Activated naive CD8-positive, alpha-beta T cell treated with anti-CD3 and anti-CD28 coated beads for 36 hours (primary cell): ENCODE measurements at regions not wholly inside any gene's neighbourhood (a gene's known extent, or its start where the extent isn't known, plus 50 kb on each side); places are given as distances from the start of the nearest gene placed in this dataset.

Experiments
- DNase-seq: peaks from one replicate; pipeline ENCODE4 v3.0.0; 2021
- H3K27ac Mint-ChIP-seq: one replicate; pipeline ENCODE4 v1.8.0; 2022; ENCODE audit warnings: mild to moderate bottlenecking, moderate library complexity, mixed read lengths
- H3K27me3 Mint-ChIP-seq: one replicate; pipeline ENCODE4 v1.8.0; 2022; ENCODE audit warnings: mild to moderate bottlenecking, mixed read lengths
- H3K36me3 Mint-ChIP-seq: one replicate; pipeline ENCODE4 v1.8.0; 2021; ENCODE audit warnings: mild to moderate bottlenecking, mixed read lengths
- H3K4me1 Mint-ChIP-seq: one replicate; pipeline ENCODE4 v1.8.0; 2021; ENCODE audit warnings: mixed read lengths
- H3K4me3 Mint-ChIP-seq: one replicate; pipeline ENCODE4 v1.8.0; 2022; ENCODE audit warnings: mild to moderate bottlenecking, moderate library complexity, mixed read lengths
- H3K9me3 Mint-ChIP-seq: one replicate; pipeline ENCODE4 v1.8.0; 2022; ENCODE audit warnings: mixed read lengths

- Mint-ChIP-seq H3K36me3 (no peaks in the 10 kb centered on the region), H3K4me1 (peaks cover 7% of the 10 kb centered on the region), H3K4me3 (no peak overlapping the region), H3K27ac (no peak overlapping the region), H3K27me3 (peaks cover 13% of the 10 kb centered on the region), H3K9me3 (no peaks in the 10 kb centered on the region)
- DNase-seq = no peak
These were observed 94.9 kb downstream of the PCDH1 start for GRCh38 chr5:141783005-141783946.

GRCh38 chr5:141781910-141782309 lies 96.3 kb downstream of the PCDH1 start:
- H3K4me3 Mint-ChIP-seq = no peak overlapping the region
- H3K27me3 Mint-ChIP-seq = peaks cover 3% of the 10 kb centered on the region
- no peak for DNase-seq

GRCh38 chr5:141780952-141781781 lies 97.0 kb downstream of the PCDH1 start:
- Mint-ChIP-seq H3K4me1 (peaks cover 7% of the 10 kb centered on the region), H3K36me3 (no peaks in the 10 kb centered on the region), H3K27ac (no peak overlapping the region), H3K4me3 (no peak overlapping the region), H3K9me3 (no peaks in the 10 kb centered on the region), H3K27me3 (peaks cover 3% of the 10 kb centered on the region)
- DNase-seq = no peak

More at GRCh38 chr5:141781910-141782309, 96.3 kb downstream of the PCDH1 start:
- Mint-ChIP-seq H3K36me3 (no peaks in the 10 kb centered on the region), H3K27ac (no peak overlapping the region), H3K9me3 (no peaks in the 10 kb centered on the region), H3K4me1 (peaks cover 7% of the 10 kb centered on the region)

GRCh38 chr5:141780240-141780951 lies 97.8 kb downstream of the PCDH1 start:
- no peak overlapping the region for H3K4me3 Mint-ChIP-seq
- H3K36me3 Mint-ChIP-seq = no peaks in the 10 kb centered on the region
- no peak overlapping the region for H3K27ac Mint-ChIP-seq
- DNase-seq = no peak
- H3K27me3 Mint-ChIP-seq = peaks cover 3% of the 10 kb centered on the region
- H3K4me1 Mint-ChIP-seq = peaks cover 7% of the 10 kb centered on the region
- no peaks in the 10 kb centered on the region for H3K9me3 Mint-ChIP-seq

GRCh38 chr5:141779503-141779973 lies 97.5 kb upstream of the ARAP3 start:
- DNase-seq = peak; percentile 14
- Mint-ChIP-seq H3K4me3 (no peak overlapping the region), H3K36me3 (no peaks in the 10 kb centered on the region), H3K27me3 (peaks cover 3% of the 10 kb centered on the region), H3K4me1 (peaks cover 7% of the 10 kb centered on the region), H3K9me3 (no peaks in the 10 kb centered on the region), H3K27ac (no peak overlapping the region)

GRCh38 chr5:141778683-141779082 lies 96.7 kb upstream of the ARAP3 start:
- Mint-ChIP-seq H3K4me1 (peaks cover 7% of the 10 kb centered on the region), H3K9me3 (no peaks in the 10 kb centered on the region), H3K27me3 (peaks cover 3% of the 10 kb centered on the region), H3K36me3 (no peaks in the 10 kb centered on the region), H3K4me3 (no peak overlapping the region), H3K27ac (no peak overlapping the region)
- DNase-seq = no peak

- peaks cover 3% of the 10 kb centered on the region for H3K27me3 Mint-ChIP-seq
- H3K36me3 Mint-ChIP-seq = no peaks in the 10 kb centered on the region
- DNase-seq = no peak
- peak overlapping the region; percentile 18 for H3K27ac Mint-ChIP-seq
- H3K4me1 Mint-ChIP-seq = peaks cover 7% of the 10 kb centered on the region
- H3K9me3 Mint-ChIP-seq = no peaks in the 10 kb centered on the region
- no peak overlapping the region for H3K4me3 Mint-ChIP-seq
These were observed 96.2 kb upstream of the ARAP3 start for GRCh38 chr5:141778206-141778605.

- H3K4me3 Mint-ChIP-seq = no peak overlapping the region
- H3K4me1 Mint-ChIP-seq = peaks cover 7% of the 10 kb centered on the region
- H3K36me3 Mint-ChIP-seq = no peaks in the 10 kb centered on the region
- peaks cover 3% of the 10 kb centered on the region for H3K27me3 Mint-ChIP-seq
- H3K9me3 Mint-ChIP-seq = no peaks in the 10 kb centered on the region
- DNase-seq = no peak
- H3K27ac Mint-ChIP-seq = no peak overlapping the region
These were observed 95.7 kb upstream of the ARAP3 start for GRCh38 chr5:141777711-141778110.

- no peak overlapping the region for H3K4me3 Mint-ChIP-seq
- H3K9me3 Mint-ChIP-seq = no peaks in the 10 kb centered on the region
- peaks cover 7% of the 10 kb centered on the region for H3K4me1 Mint-ChIP-seq
- H3K27me3 Mint-ChIP-seq = peaks cover 3% of the 10 kb centered on the region
- no peak for DNase-seq
- no peaks in the 10 kb centered on the region for H3K36me3 Mint-ChIP-seq
- no peak overlapping the region for H3K27ac Mint-ChIP-seq
These were observed 95.1 kb upstream of the ARAP3 start for GRCh38 chr5:141777130-141777529.

GRCh38 chr5:141773779-141774562 lies 91.9 kb upstream of the ARAP3 start:
- H3K9me3 Mint-ChIP-seq = no peaks in the 10 kb centered on the region
- H3K36me3 Mint-ChIP-seq = no peaks in the 10 kb centered on the region
- no peaks in the 10 kb centered on the region for H3K27me3 Mint-ChIP-seq
- no peak overlapping the region for H3K4me3 Mint-ChIP-seq
- H3K4me1 Mint-ChIP-seq = peaks cover 4% of the 10 kb centered on the region
- DNase-seq = no peak
- H3K27ac Mint-ChIP-seq = no peak overlapping the region

- no peaks in the 10 kb centered on the region for H3K27me3 Mint-ChIP-seq
- H3K36me3 Mint-ChIP-seq = no peaks in the 10 kb centered on the region
- H3K9me3 Mint-ChIP-seq = no peaks in the 10 kb centered on the region
- H3K27ac Mint-ChIP-seq = no peak overlapping the region
- H3K4me1 Mint-ChIP-seq = no peaks in the 10 kb centered on the region
- no peak overlapping the region for H3K4me3 Mint-ChIP-seq
- DNase-seq = no peak
These were observed 90.3 kb upstream of the ARAP3 start for GRCh38 chr5:141772281-141772680.

GRCh38 chr5:141771562-141771961 lies 89.5 kb upstream of the ARAP3 start:
- no peaks in the 10 kb centered on the region for H3K36me3 Mint-ChIP-seq
- no peak overlapping the region for H3K4me3 Mint-ChIP-seq
- H3K9me3 Mint-ChIP-seq = no peaks in the 10 kb centered on the region
- H3K4me1 Mint-ChIP-seq = no peaks in the 10 kb centered on the region
- H3K27ac Mint-ChIP-seq = no peak overlapping the region
- H3K27me3 Mint-ChIP-seq = no peaks in the 10 kb centered on the region
- DNase-seq = no peak

- DNase-seq = no peak
- Mint-ChIP-seq H3K36me3 (no peaks in the 10 kb centered on the region), H3K4me1 (no peaks in the 10 kb centered on the region), H3K27me3 (no peaks in the 10 kb centered on the region), H3K9me3 (no peaks in the 10 kb centered on the region), H3K27ac (no peak overlapping the region), H3K4me3 (no peak overlapping the region)
These were observed 89.0 kb upstream of the ARAP3 start for GRCh38 chr5:141771031-141771430.

GRCh38 chr5:141769671-141770070 lies 87.6 kb upstream of the ARAP3 start:
- Mint-ChIP-seq H3K36me3 (no peaks in the 10 kb centered on the region), H3K27ac (no peak overlapping the region), H3K4me3 (no peak overlapping the region), H3K27me3 (no peaks in the 10 kb centered on the region), H3K4me1 (no peaks in the 10 kb centered on the region), H3K9me3 (no peaks in the 10 kb centered on the region)
- no peak for DNase-seq
